ENCODE measurements at regions not wholly inside any gene's neighbourhood (a gene's known extent, or its start where the extent isn't known, plus 50 kb on each side); places are given as distances from the start of the nearest gene placed in this dataset.

- Histone ChIP-seq H3K27ac (ENCODE audit: insufficient read depth, low read depth, low read length) (no peak overlapping the region), H3K9me3 (replicated peaks; ENCODE audit: control insufficient read depth, insufficient read depth, low read length) (no peaks in the 10 kb centered on the region), H3K9ac (replicated peaks; ENCODE audit: extremely low read depth, insufficient read depth, low read length) (no peak overlapping the region), H3K4me2 (ENCODE audit: insufficient read depth, low read length) (no peak overlapping the region), H3K27me3 (ENCODE audit: control insufficient read depth in 2 of 2, insufficient read depth in 2 of 2, low read length in 2 of 2) (peaks cover 0 to 3% of the 10 kb centered on the region in 2 experiments), H4K20me1 (replicated peaks; ENCODE audit: control insufficient read depth, extremely low read depth, insufficient read depth, low read length) (no peaks in the 10 kb centered on the region), H3K9me1 (replicated peaks; ENCODE audit: control insufficient read depth, extremely low read depth, insufficient read depth, low read length) (no peaks in the 10 kb centered on the region), H2AFZ (ENCODE audit: low read depth, low read length) (no peak overlapping the region), H3K4me3 (replicated peaks in 1 of 3; ENCODE audit: insufficient read depth in 1 of 3, low read depth in 1 of 3, low read length in 3 of 3) (no peak overlapping the region), H3K36me3 (ENCODE audit: control insufficient read depth in 2 of 2, extremely low read depth in 1 of 2, insufficient read depth in 2 of 2, low read length in 2 of 2) (no peaks in the 10 kb centered on the region), H3K79me2 (ENCODE audit: control insufficient read depth, insufficient read depth, low read length) (no peaks in the 10 kb centered on the region), H3K4me1 (ENCODE audit: control insufficient read depth, extremely low read depth, insufficient read depth, low read length) (no peaks in the 10 kb centered on the region)
- no TSS peak for BruUV-seq (replicated peaks)
- DNase-seq (ENCODE audit: low read depth, low spot score) = no peak
- intact Hi-C loops (cut with micrococcal nuclease) (no loop called here), dilution Hi-C loops (cut with MboI; ENCODE audit: extremely low pct_ligation_motif_present, low sequenced_read_pairs) (no loop called here)
- no peak for FAIRE-seq
- ChIA-PET POLR2A (no interaction called here), CTCF (no interaction called here)
- no peak for TF ChIP-seq FOS (IDR thresholded peaks at IDR 0.05; ENCODE audit: borderline replicate concordance, insufficient read depth, low read length)
- TF ChIP-seq, protein P1, sequence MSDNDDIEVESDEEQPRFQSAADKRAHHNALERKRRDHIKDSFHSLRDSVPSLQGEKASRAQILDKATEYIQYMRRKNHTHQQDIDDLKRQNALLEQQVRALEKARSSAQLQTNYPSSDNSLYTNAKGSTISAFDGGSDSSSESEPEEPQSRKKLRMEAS (IDR thresholded peaks at IDR 0.05; ENCODE audit: insufficient read depth, insufficient read length) = no peak
- TF ChIP-seq GATA2 (IDR thresholded peaks at IDR 0.05; ENCODE audit: insufficient read depth, insufficient read length, low read depth, low read length) = no peak
- TF ChIP-seq, protein P2, sequence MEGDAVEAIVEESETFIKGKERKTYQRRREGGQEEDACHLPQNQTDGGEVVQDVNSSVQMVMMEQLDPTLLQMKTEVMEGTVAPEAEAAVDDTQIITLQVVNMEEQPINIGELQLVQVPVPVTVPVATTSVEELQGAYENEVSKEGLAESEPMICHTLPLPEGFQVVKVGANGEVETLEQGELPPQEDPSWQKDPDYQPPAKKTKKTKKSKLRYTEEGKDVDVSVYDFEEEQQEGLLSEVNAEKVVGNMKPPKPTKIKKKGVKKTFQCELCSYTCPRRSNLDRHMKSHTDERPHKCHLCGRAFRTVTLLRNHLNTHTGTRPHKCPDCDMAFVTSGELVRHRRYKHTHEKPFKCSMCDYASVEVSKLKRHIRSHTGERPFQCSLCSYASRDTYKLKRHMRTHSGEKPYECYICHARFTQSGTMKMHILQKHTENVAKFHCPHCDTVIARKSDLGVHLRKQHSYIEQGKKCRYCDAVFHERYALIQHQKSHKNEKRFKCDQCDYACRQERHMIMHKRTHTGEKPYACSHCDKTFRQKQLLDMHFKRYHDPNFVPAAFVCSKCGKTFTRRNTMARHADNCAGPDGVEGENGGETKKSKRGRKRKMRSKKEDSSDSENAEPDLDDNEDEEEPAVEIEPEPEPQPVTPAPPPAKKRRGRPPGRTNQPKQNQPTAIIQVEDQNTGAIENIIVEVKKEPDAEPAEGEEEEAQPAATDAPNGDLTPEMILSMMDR (IDR thresholded peaks at IDR 0.05; ENCODE audit: extremely low read depth in 1 of 2, insufficient read depth in 1 of 2, low read depth in 1 of 2, low read length in 2 of 2) = no peak
- no peak for TF ChIP-seq MYC (IDR thresholded peaks at IDR 0.05; ENCODE audit: low read depth, low read length)
- TF ChIP-seq POLR2AphosphoS5 (IDR thresholded peaks at IDR 0.05; ENCODE audit: insufficient read depth, low read depth, low read length) = no peak
- no peak for TF ChIP-seq EZH2 (IDR thresholded peaks at IDR 0.05; ENCODE audit: borderline replicate concordance, low read depth, low read length, severe bottlenecking)
- no peak for TF ChIP-seq POLR2A (IDR thresholded peaks at IDR 0.05; ENCODE audit: low read depth, low read length)
- no peak for TF ChIP-seq JUN (IDR thresholded peaks at IDR 0.05; ENCODE audit: borderline replicate concordance, insufficient read depth, insufficient read length, low read depth)
Measured at GRCh38 chr14:58919217-58919616, 269.2 kb upstream of the DAAM1 start.
